GM12873 (cell line): ENCODE measurements at regions not wholly inside any gene's neighbourhood (a gene's known extent, or its start where the extent isn't known, plus 50 kb on each side); places are given as distances from the start of the nearest gene placed in this dataset.

Experiments
- TF ChIP-seq, protein P1 (sequence below): IDR thresholded peaks from 2 replicates; pipeline ENCODE4 v1.5.1; 2012; ENCODE audit warnings: low read depth, mild to moderate bottlenecking, moderate library complexity, low read length, control low read depth; ENCODE audit not compliant: insufficient read depth; ENCODE audit errors: missing control alignments

DNA sequence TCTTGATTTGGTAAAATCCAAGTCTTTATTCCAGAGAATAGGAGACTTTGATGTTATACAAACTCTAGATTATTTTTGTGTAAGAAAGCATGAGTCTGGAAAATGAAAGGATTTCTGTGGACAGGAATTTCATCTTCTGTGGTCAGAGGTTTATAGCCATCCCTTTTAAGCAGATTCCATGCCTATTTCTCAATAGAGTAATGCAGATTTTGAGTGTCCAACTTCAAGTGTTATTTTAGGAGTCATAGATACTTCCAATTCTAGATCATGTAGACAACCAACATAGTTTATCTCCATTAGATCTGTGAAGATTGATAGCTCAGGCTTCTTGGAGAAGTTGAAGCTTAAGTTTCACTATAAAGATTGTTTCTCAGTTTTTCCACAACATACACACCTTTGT is 379.7 kb downstream of the PSAT1 start:
- TF ChIP-seq, protein P1, sequence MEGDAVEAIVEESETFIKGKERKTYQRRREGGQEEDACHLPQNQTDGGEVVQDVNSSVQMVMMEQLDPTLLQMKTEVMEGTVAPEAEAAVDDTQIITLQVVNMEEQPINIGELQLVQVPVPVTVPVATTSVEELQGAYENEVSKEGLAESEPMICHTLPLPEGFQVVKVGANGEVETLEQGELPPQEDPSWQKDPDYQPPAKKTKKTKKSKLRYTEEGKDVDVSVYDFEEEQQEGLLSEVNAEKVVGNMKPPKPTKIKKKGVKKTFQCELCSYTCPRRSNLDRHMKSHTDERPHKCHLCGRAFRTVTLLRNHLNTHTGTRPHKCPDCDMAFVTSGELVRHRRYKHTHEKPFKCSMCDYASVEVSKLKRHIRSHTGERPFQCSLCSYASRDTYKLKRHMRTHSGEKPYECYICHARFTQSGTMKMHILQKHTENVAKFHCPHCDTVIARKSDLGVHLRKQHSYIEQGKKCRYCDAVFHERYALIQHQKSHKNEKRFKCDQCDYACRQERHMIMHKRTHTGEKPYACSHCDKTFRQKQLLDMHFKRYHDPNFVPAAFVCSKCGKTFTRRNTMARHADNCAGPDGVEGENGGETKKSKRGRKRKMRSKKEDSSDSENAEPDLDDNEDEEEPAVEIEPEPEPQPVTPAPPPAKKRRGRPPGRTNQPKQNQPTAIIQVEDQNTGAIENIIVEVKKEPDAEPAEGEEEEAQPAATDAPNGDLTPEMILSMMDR: no peak

DNA sequence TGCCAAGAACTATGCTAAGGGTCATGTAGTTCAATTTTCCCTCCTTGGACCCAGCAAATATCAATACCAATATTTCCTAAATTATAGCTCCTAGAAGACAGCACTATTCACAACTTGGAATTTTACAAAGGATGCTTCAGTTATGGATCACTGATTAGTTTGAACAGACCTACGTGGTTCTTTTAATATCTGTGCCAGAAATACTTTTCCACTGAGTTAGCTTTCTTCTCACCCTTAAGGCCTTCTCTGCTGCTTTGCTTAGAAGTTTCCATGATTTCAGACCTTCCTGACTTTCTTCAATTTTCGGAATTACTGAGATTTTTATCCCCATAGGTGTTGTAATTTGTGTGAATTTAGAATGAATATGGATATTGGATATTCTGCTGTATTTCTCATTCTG is 380.4 kb downstream of the PSAT1 start:
- TF ChIP-seq, protein P1: no peak

DNA sequence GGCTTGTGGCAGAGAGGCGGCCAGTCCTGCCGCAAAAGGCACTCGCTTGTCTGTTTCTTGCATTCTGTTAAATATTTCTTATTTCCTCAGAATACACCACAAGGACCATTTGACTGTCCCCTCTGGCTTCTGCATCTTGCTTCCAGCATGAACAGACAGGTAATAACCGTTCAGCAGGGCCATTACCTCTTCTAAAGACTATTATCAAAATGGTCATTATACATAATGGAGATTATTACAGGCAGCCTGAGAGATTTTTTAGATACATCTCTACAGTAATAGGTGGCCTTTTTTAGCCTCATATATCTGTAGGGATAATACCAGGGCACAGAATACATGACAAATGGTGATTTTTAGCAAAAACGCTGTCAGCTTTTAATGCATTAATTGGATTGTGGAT is 382.0 kb downstream of the PSAT1 start:
- TF ChIP-seq, protein P1: no peak

DNA sequence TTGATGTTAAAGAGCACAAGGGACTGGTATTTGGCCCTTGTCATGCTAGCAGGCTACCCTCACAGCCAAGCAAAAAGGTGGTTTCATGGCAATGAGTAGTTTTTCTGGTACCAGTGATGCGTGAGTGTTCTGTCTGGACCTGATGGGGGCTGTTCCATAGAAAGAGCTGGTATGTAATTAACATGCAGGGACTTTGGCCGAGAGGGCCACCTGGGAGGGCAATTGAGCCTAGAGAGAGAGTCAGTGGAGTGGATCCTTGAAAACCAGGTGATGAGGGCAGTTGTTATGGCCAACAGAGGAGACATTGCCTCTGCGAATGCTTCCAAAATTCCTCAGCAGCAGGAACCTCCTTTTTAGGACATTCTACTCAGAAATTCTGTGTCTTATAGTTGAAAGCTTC is 383.3 kb downstream of the PSAT1 start:
- TF ChIP-seq, protein P1: no peak

DNA sequence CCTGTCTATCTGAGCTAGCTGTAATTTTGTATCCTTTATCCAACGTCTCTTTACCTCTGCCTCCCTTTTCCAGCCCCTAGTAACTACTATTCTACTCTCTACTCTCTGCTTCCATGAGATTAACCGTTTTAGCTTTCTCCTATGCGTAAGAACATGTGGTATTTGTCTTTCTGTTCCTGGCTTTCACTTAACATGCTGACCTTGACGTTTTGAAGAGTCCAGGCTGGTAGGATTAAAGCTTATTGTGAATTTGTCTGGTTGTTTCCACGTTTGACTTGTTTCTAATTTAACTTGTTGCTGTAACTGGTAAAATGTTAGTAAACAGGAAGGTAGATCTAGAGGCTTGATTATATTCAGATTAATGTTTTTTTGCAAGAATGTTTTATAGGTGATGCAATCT is 385.3 kb downstream of the PSAT1 start:
- TF ChIP-seq, protein P1: no peak

DNA sequence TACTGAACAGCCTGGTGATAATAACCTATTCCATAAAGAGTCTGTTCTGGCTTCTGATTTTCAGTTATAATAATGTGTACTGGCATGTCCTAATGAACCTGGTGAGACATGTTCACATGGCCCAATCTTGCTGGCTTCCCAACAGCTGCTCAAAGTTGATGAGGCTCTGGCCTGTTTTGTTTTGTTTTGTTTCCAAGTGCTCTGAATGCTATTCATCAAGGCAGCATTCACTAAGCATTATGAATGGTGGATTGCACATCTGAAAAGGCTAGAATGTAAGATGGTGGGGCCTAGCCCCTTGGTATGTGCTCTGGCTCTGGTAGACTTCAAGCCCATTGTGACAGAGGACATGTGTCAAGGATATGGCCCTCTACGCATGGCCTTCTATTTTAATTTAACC is 388.5 kb downstream of the PSAT1 start:
- TF ChIP-seq, protein P1: no peak

DNA sequence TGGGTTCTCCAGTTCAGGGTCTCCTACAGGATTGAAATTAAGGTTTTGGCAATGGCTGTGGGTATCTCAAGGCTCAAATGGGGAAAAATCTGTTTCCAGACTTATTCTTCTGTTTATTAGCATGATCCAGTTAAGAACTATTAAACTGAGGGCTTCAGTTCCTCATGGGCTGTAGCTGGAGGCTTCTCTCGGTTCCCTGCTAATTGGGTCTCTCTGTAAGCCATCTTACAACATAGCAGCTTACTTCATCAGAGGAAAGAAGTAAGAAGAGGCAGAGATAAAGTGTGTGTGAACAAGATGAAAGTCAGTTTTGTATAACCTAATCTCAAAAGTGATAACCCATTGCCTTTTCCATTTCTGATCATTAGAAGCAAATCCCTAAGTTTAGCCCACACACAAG is 391.9 kb downstream of the PSAT1 start:
- TF ChIP-seq, protein P1: no peak

DNA sequence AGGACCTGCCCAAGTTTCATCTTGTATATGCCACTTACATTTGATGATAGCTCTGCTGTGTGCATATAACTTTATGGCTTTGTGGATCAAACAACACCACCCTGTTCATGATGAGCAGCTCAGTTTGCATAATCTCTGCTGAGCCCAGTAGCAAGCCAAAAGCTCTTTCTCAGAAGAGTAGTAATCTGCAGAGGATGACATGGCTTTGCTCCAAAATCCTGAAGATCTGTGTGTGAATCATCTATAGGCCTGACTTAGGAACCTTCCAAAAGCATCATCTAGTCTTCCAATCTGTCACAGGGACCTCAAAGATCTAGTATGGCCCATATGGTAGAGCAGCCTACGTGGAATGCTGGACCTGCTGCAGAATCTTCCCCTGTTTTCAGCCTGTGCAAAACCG is 394.6 kb downstream of the PSAT1 start:
- TF ChIP-seq, protein P1: no peak
